GM21447 (cell line): ENCODE measurements at regions not wholly inside any gene's neighbourhood (a gene's known extent, or its start where the extent isn't known, plus 50 kb on each side); places are given as distances from the start of the nearest gene placed in this dataset.

ENCODE experiments used
- ATAC-seq: cut with Tn5 transposase; IDR thresholded peaks from one replicate; pipeline ENCODE4 v1.9.1; 2021; ENCODE audit not compliant: unreplicated experiment

GRCh38 chr22:48888466-48889208 lies 939.0 kb downstream of the BRD1 start:
- ATAC-seq = no peak

- ATAC-seq = no peak
These were observed 940.0 kb downstream of the BRD1 start for GRCh38 chr22:48887394-48888332.

- no peak for ATAC-seq
These were observed 940.9 kb downstream of the BRD1 start for GRCh38 chr22:48886604-48887393.

- ATAC-seq = no peak
These were observed 941.8 kb downstream of the BRD1 start for GRCh38 chr22:48885919-48886305.

- no peak for ATAC-seq
These were observed 942.3 kb downstream of the BRD1 start for GRCh38 chr22:48885271-48885918.

GRCh38 chr22:48884786-48885185 lies 942.9 kb downstream of the BRD1 start:
- no peak for ATAC-seq

- no peak for ATAC-seq
These were observed 943.3 kb downstream of the BRD1 start for GRCh38 chr22:48884324-48884723.

GRCh38 chr22:48883211-48883960 lies 944.3 kb downstream of the BRD1 start:
- no peak for ATAC-seq

GRCh38 chr22:48882636-48883200 lies 945.0 kb downstream of the BRD1 start:
- no peak for ATAC-seq

GRCh38 chr22:48881326-48881980 lies 946.2 kb downstream of the BRD1 start:
- no peak for ATAC-seq

GRCh38 chr22:48880749-48881148 lies 946.9 kb downstream of the BRD1 start:
- no peak for ATAC-seq

GRCh38 chr22:48876951-48877350 lies 950.7 kb downstream of the BRD1 start:
- no peak for ATAC-seq

GRCh38 chr22:48874956-48875355 lies 952.7 kb downstream of the BRD1 start:
- no peak for ATAC-seq

GRCh38 chr22:48873191-48873520 lies 954.5 kb downstream of the BRD1 start:
- ATAC-seq = no peak

- ATAC-seq = no peak
These were observed 955.1 kb downstream of the BRD1 start for GRCh38 chr22:48872271-48873190.

GRCh38 chr22:48871176-48871840 lies 956.4 kb downstream of the BRD1 start:
- no peak for ATAC-seq

GRCh38 chr22:48870436-48870835 lies 957.2 kb downstream of the BRD1 start:
- ATAC-seq = no peak

GRCh38 chr22:48869788-48870187 lies 957.9 kb downstream of the BRD1 start:
- ATAC-seq = no peak
